Right lobe of liver (tissue), 4 donors: ENCODE measurements at regions not wholly inside any gene's neighbourhood (a gene's known extent, or its start where the extent isn't known, plus 50 kb on each side); places are given as distances from the start of the nearest gene placed in this dataset.
"Not testable (repeated sequence)": the region's sequence is repeated elsewhere in the genome, so short reads cannot be mapped to it uniquely, and the experiment has no call there.

Source experiments
- POLR2A ChIP-seq: fragments of 450-650 bp; IDR thresholded peaks from one replicate; pipeline ENCODE4 v1.6.1; 2017; ENCODE audit warnings: antibody characterized with exemption, mild to moderate bottlenecking
- TF ChIP-seq, protein P1 (sequence below), 4 donors: fragments of 200-600 bp in 3 of 4; fragments of 450-650 bp in 1 of 4; IDR thresholded peaks; one replicate each; pipeline versions ENCODE4 v1.5.1 to v1.8.0; 2016 to 2022; ENCODE audit warnings: antibody characterized with exemption in 4 of 4, mild to moderate bottlenecking in 2 of 4
- donor health status: DM: no; HTN: no; CAD: no.
- donor health status: DM: no; HTN: no; CAD: no.
- donor health status: DM: no; HTN: yes; CAD: no.

DNA sequence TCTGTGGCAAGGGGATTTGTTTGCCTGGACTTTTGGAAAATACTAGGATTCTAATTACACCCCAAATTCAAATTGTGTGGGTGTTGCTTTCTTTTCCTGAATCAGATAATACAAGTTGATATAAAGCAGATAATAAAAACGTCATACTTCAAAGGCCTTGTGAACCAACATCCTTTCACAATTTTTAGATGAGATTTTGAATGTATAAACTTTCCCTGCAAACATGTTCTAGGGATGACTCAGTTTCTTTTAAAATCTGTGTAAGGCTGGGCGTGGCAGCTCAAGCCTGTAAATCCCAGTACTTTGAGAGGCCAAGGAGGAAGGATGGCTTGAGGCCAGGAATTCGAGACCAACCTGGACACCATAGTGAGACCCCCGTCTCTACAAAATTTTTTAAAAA lies 182.4 kb downstream of the C12orf75 start:
- TF ChIP-seq, protein P1, sequence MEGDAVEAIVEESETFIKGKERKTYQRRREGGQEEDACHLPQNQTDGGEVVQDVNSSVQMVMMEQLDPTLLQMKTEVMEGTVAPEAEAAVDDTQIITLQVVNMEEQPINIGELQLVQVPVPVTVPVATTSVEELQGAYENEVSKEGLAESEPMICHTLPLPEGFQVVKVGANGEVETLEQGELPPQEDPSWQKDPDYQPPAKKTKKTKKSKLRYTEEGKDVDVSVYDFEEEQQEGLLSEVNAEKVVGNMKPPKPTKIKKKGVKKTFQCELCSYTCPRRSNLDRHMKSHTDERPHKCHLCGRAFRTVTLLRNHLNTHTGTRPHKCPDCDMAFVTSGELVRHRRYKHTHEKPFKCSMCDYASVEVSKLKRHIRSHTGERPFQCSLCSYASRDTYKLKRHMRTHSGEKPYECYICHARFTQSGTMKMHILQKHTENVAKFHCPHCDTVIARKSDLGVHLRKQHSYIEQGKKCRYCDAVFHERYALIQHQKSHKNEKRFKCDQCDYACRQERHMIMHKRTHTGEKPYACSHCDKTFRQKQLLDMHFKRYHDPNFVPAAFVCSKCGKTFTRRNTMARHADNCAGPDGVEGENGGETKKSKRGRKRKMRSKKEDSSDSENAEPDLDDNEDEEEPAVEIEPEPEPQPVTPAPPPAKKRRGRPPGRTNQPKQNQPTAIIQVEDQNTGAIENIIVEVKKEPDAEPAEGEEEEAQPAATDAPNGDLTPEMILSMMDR (IDR thresholded peaks at IDR 0.05), result not testable (repeated sequence)
- not testable (repeated sequence) for TF ChIP-seq POLR2A
